DND-41 (cell line): ENCODE measurements at regions not wholly inside any gene's neighbourhood (a gene's known extent, or its start where the extent isn't known, plus 50 kb on each side); places are given as distances from the start of the nearest gene placed in this dataset.
"Not testable (repeated sequence)": the region's sequence is repeated elsewhere in the genome, so short reads cannot be mapped to it uniquely, and the experiment has no call there.

Experiments
- ATAC-seq: fragments of 200-7000 bp; cut with Tn5 transposase; 3 replicates; pipeline ENCODE4 v1.9.1; 2021; ENCODE audit warnings: low read depth; ENCODE audit not compliant: insufficient read depth
- DNase-seq: peaks from one replicate; pipeline ENCODE4 v3.0.0-alpha.2; 2020
- H2AFZ ChIP-seq: 2 replicates; pipeline ENCODE4 v1.6.0; 2012; ENCODE audit warnings: low read depth, low read length
- H3K27ac ChIP-seq: 2 replicates; pipeline ENCODE4 v1.5.1; 2012; ENCODE audit warnings: low read length, inconsistent platforms
- H3K27me3 ChIP-seq: fragments of 200-600 bp; sonication (generic); 2 replicates; pipeline ENCODE4 v1.6.0; 2012; ENCODE audit warnings: low read length, mild to moderate bottlenecking, inconsistent platforms; ENCODE audit not compliant: insufficient read depth, poor library complexity
- H3K36me3 ChIP-seq: 2 replicates; pipeline ENCODE4 v1.5.1; 2012; ENCODE audit warnings: low read length, inconsistent platforms; ENCODE audit not compliant: insufficient read depth
- H3K4me1 ChIP-seq: 2 replicates; pipeline ENCODE4 v1.5.1; 2012; ENCODE audit warnings: mild to moderate bottlenecking, low read length; ENCODE audit not compliant: insufficient read depth
- H3K4me2 ChIP-seq: 2 replicates; pipeline ENCODE4 v1.6.0; 2012; ENCODE audit warnings: mild to moderate bottlenecking, moderate library complexity, low read length, inconsistent platforms; ENCODE audit not compliant: insufficient read depth
- H3K4me3 ChIP-seq, 2 experiments: fragments of 200-600 bp in 1 of 2; shearing (Covaris generic) in 1 of 2; 2 replicates each; pipeline ENCODE4 v1.5.1; 2012 to 2016; ENCODE audit warnings: inconsistent platforms in 2 of 2, low read length in 2 of 2, mild to moderate bottlenecking in 2 of 2, low read depth in 1 of 2, moderate library complexity in 1 of 2
- H3K79me2 ChIP-seq: 2 replicates; pipeline ENCODE4 v1.6.0; 2012; ENCODE audit warnings: low read length, inconsistent platforms; ENCODE audit not compliant: insufficient read depth
- H3K9ac ChIP-seq: 2 replicates; pipeline ENCODE4 v1.6.0; 2012; ENCODE audit warnings: low read depth, mild to moderate bottlenecking, inconsistent platforms, low read length, moderate library complexity
- H3K9me3 ChIP-seq: 2 replicates; pipeline ENCODE4 v1.5.1; 2012; ENCODE audit warnings: low read length, moderate library complexity, mild to moderate bottlenecking, inconsistent platforms; ENCODE audit not compliant: insufficient read depth, severe bottlenecking
- H4K20me1 ChIP-seq: 2 replicates; pipeline ENCODE4 v1.6.0; 2012; ENCODE audit warnings: low read length; ENCODE audit not compliant: insufficient read depth
- CTCF ChIP-seq: IDR thresholded peaks from 2 replicates; pipeline ENCODE4 v1.5.1; 2012; ENCODE audit warnings: borderline replicate concordance, low read length, moderate library complexity, mild to moderate bottlenecking; ENCODE audit not compliant: poor library complexity, severe bottlenecking; ENCODE audit errors: extremely low read depth
- EZH2 ChIP-seq: IDR thresholded peaks from 3 replicates; pipeline ENCODE4 v1.6.1; 2012; ENCODE audit warnings: borderline replicate concordance, low read depth, mild to moderate bottlenecking, moderate library complexity, low read length, inconsistent platforms; ENCODE audit not compliant: severe bottlenecking

GRCh38 chrX:131649741-131650140 lies 105.9 kb downstream of the OR13H1 start:
- Histone ChIP-seq H3K4me3 (no peak overlapping the region), H3K36me3 (no peaks in the 10 kb centered on the region), H3K9ac (no peak overlapping the region), H3K79me2 (no peaks in the 10 kb centered on the region), H3K27me3 (no peaks in the 10 kb centered on the region), H3K4me1 (no peaks in the 10 kb centered on the region), H2AFZ (no peak overlapping the region), H3K27ac (no peak overlapping the region), H4K20me1 (no peaks in the 10 kb centered on the region), H3K9me3 (no peaks in the 10 kb centered on the region), H3K4me2 (no peak overlapping the region)
- DNase-seq (no peak), ATAC-seq (no peak)
- TF ChIP-seq CTCF = no peak
- no peak for TF ChIP-seq EZH2

- Histone ChIP-seq H3K27ac (no peak overlapping the region), H3K9me3 (no peaks in the 10 kb centered on the region), H3K36me3 (no peaks in the 10 kb centered on the region), H3K27me3 (no peaks in the 10 kb centered on the region), H4K20me1 (no peaks in the 10 kb centered on the region), H3K4me1 (no peaks in the 10 kb centered on the region), H3K9ac (no peak overlapping the region), H3K4me3 (no peak overlapping the region), H2AFZ (no peak overlapping the region), H3K4me2 (no peak overlapping the region), H3K79me2 (no peaks in the 10 kb centered on the region)
- DNase-seq (no peak), ATAC-seq (no peak)
- TF ChIP-seq EZH2 (no peak), CTCF (no peak)
These were observed 107.0 kb downstream of the OR13H1 start for GRCh38 chrX:131650637-131651410.

GRCh38 chrX:131663726-131664125 lies 119.9 kb downstream of the OR13H1 start:
- H3K27ac ChIP-seq, H3K27me3 ChIP-seq, H3K4me2 ChIP-seq, H3K4me3 ChIP-seq, H3K9me3 ChIP-seq, H3K36me3 ChIP-seq, H3K4me1 ChIP-seq, H3K79me2 ChIP-seq, H4K20me1 ChIP-seq, H2AFZ ChIP-seq, ATAC-seq, DNase-seq, H3K9ac ChIP-seq: not testable (repeated sequence)

- TF ChIP-seq EZH2 (no peak), CTCF (no peak)
- no peaks in the 10 kb centered on the region for H3K27me3 ChIP-seq
- DNase-seq = no peak
- H3K9me3 ChIP-seq = no peaks in the 10 kb centered on the region
- no peak for ATAC-seq
- H2AFZ ChIP-seq = no peak overlapping the region
- no peak overlapping the region for H3K4me3 ChIP-seq
- no peak overlapping the region for H3K9ac ChIP-seq
- no peaks in the 10 kb centered on the region for H3K4me1 ChIP-seq
- no peaks in the 10 kb centered on the region for H3K79me2 ChIP-seq
- H3K4me2 ChIP-seq = no peak overlapping the region
- H3K36me3 ChIP-seq = no peaks in the 10 kb centered on the region
- no peaks in the 10 kb centered on the region for H4K20me1 ChIP-seq
- H3K27ac ChIP-seq = no peak overlapping the region
These were observed 127.9 kb downstream of the OR13H1 start for GRCh38 chrX:131671735-131672134.
